Esophagus muscularis mucosa (tissue), 4 donors: ENCODE measurements at regions not wholly inside any gene's neighbourhood (a gene's known extent, or its start where the extent isn't known, plus 50 kb on each side); places are given as distances from the start of the nearest gene placed in this dataset.

Source experiments
- EP300 ChIP-seq: sonication (generic); formaldehyde crosslinking; IDR thresholded peaks from one replicate; pipeline ENCODE4 v1.6.1; 2017; ENCODE audit warnings: antibody characterized with exemption
- POLR2A ChIP-seq: fragments of 450-650 bp; IDR thresholded peaks from one replicate; pipeline ENCODE4 v1.6.1; 2017; ENCODE audit warnings: antibody characterized with exemption, moderate library complexity, mild to moderate bottlenecking, low read depth
- POLR2AphosphoS5 ChIP-seq, 2 donors: sonication (generic); formaldehyde crosslinking; IDR thresholded peaks; one replicate each; pipeline ENCODE4 v1.6.1; 2017; ENCODE audit warnings: antibody characterized with exemption in 2 of 2
- TF ChIP-seq, protein P1 (sequence below), 3 experiments: fragments of 200-600 bp in 2 of 3; fragments of 450-650 bp in 1 of 3; sonication (generic) in 2 of 3; IDR thresholded peaks; one replicate each; pipeline ENCODE4 v1.5.1; 2017 to 2019; ENCODE audit warnings: antibody characterized with exemption in 3 of 3, mild to moderate bottlenecking in 2 of 3, moderate library complexity in 1 of 3

DNA sequence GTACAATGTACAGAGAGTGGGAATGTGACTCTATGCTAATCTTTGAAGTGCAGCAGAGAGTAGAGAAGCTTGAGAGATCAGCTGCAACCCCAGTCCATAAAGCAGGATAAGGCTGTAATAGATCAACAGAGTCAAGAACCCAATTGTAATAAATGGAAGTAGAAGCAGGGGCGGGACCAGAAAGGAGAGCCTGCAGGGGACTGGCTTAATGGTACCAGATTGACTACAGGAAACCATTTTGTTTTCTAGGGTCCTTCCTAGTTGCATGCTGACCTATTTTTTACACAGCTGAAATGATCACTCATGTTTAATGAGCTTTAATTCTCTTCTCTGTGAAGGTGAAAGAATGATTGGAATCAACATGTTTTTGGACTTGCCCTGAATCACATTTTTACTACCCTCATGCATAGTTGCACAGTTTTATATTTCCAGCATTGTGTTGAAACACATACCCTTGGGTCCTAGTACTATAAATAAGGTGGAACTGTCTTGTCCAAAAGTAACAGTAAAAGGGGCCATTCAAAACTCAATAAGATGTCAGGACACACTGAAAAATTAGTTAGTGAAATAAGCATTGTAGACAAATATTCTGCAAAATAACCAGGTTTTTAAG, 69.8 kb downstream of the GPR88 start:
- no peak for TF ChIP-seq POLR2A
- TF ChIP-seq, protein P1, sequence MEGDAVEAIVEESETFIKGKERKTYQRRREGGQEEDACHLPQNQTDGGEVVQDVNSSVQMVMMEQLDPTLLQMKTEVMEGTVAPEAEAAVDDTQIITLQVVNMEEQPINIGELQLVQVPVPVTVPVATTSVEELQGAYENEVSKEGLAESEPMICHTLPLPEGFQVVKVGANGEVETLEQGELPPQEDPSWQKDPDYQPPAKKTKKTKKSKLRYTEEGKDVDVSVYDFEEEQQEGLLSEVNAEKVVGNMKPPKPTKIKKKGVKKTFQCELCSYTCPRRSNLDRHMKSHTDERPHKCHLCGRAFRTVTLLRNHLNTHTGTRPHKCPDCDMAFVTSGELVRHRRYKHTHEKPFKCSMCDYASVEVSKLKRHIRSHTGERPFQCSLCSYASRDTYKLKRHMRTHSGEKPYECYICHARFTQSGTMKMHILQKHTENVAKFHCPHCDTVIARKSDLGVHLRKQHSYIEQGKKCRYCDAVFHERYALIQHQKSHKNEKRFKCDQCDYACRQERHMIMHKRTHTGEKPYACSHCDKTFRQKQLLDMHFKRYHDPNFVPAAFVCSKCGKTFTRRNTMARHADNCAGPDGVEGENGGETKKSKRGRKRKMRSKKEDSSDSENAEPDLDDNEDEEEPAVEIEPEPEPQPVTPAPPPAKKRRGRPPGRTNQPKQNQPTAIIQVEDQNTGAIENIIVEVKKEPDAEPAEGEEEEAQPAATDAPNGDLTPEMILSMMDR (IDR thresholded peaks at IDR 0.05) = no peak
- no peak for TF ChIP-seq POLR2AphosphoS5 (IDR thresholded peaks at IDR 0.05)
- TF ChIP-seq EP300 = no peak
